Ishikawa (cell line): ENCODE measurements at regions not wholly inside any gene's neighbourhood (a gene's known extent, or its start where the extent isn't known, plus 50 kb on each side); places are given as distances from the start of the nearest gene placed in this dataset.

Experiments
- CEBPB ChIP-seq: IDR thresholded peaks from 2 replicates; pipeline ENCODE4 v1.6.1; 2012
- CREB1 ChIP-seq: IDR thresholded peaks from 2 replicates; pipeline ENCODE4 v1.6.1; 2012; ENCODE audit warnings: low read depth
- EGR1 ChIP-seq: IDR thresholded peaks from 2 replicates; pipeline ENCODE4 v1.6.1; 2012
- EP300 ChIP-seq: IDR thresholded peaks from 2 replicates; pipeline ENCODE4 v1.6.1; 2012; ENCODE audit warnings: borderline replicate concordance
- FOXM1 ChIP-seq: IDR thresholded peaks from 2 replicates; pipeline ENCODE4 v1.6.1; 2012; ENCODE audit warnings: low read depth, borderline replicate concordance
- MAX ChIP-seq: IDR thresholded peaks from 2 replicates; pipeline ENCODE4 v1.6.1; 2012
- NFIC ChIP-seq: IDR thresholded peaks from 2 replicates; pipeline ENCODE4 v1.6.1; 2012
- RAD21 ChIP-seq: IDR thresholded peaks from 2 replicates; pipeline ENCODE4 v1.6.1; 2012; ENCODE audit warnings: low read depth
- TAF1 ChIP-seq: IDR thresholded peaks from 2 replicates; pipeline ENCODE4 v1.6.1; 2012; ENCODE audit warnings: low read depth, mild to moderate bottlenecking
- TCF12 ChIP-seq: IDR thresholded peaks from 2 replicates; pipeline ENCODE4 v1.6.1; 2012; ENCODE audit warnings: low read depth
- TEAD4 ChIP-seq: IDR thresholded peaks from 2 replicates; pipeline ENCODE4 v1.6.1; 2012
- YY1 ChIP-seq: IDR thresholded peaks from 2 replicates; pipeline ENCODE4 v1.6.1; 2012; ENCODE audit warnings: low read depth
- ZBTB7A ChIP-seq: IDR thresholded peaks from 2 replicates; pipeline ENCODE4 v1.6.1; 2012; ENCODE audit warnings: low read depth
- TF ChIP-seq, protein P1 (sequence below): IDR thresholded peaks from 2 replicates; pipeline ENCODE4 v1.6.1; 2012
- TF ChIP-seq, protein P2 (sequence below): IDR thresholded peaks from 2 replicates; pipeline ENCODE4 v1.6.1; 2012; ENCODE audit warnings: low read depth, mild to moderate bottlenecking

DNA sequence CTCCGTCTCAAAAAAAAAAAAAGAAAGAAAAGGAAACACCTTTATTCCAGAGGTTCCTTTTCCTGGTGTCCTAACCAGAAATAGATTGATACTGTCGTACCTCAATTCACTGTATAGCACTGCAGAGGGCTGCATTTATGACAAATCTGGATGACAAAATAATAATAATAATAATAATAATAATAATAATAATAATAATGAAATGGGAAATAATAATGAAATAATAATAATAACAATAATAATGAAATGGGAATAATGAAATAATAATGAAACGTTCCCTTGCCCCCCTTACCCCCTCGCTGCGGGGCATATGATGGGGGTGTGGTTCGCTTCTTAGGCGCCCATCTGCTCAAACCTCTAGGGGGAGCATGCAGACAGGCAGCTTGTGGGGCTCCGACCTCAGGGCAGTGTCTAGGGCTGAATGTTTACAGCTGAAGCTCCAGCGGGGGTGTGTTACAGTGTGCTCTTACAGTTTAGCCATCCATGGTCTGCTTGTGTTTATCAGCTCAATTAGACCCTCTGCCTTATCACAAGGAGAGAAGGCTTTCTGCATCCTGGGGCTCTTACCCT lies 1088.3 kb upstream of the SEL1L start:
- TF ChIP-seq TEAD4 (no peak), CREB1 (no peak), EP300 (no peak), TAF1 (no peak), RAD21 (no peak), TCF12 (no peak), MAX (no peak), FOXM1 (no peak)
- TF ChIP-seq, protein P1, sequence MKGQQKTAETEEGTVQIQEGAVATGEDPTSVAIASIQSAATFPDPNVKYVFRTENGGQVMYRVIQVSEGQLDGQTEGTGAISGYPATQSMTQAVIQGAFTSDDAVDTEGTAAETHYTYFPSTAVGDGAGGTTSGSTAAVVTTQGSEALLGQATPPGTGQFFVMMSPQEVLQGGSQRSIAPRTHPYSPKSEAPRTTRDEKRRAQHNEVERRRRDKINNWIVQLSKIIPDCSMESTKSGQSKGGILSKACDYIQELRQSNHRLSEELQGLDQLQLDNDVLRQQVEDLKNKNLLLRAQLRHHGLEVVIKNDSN = no peak
- TF ChIP-seq, protein P2, sequence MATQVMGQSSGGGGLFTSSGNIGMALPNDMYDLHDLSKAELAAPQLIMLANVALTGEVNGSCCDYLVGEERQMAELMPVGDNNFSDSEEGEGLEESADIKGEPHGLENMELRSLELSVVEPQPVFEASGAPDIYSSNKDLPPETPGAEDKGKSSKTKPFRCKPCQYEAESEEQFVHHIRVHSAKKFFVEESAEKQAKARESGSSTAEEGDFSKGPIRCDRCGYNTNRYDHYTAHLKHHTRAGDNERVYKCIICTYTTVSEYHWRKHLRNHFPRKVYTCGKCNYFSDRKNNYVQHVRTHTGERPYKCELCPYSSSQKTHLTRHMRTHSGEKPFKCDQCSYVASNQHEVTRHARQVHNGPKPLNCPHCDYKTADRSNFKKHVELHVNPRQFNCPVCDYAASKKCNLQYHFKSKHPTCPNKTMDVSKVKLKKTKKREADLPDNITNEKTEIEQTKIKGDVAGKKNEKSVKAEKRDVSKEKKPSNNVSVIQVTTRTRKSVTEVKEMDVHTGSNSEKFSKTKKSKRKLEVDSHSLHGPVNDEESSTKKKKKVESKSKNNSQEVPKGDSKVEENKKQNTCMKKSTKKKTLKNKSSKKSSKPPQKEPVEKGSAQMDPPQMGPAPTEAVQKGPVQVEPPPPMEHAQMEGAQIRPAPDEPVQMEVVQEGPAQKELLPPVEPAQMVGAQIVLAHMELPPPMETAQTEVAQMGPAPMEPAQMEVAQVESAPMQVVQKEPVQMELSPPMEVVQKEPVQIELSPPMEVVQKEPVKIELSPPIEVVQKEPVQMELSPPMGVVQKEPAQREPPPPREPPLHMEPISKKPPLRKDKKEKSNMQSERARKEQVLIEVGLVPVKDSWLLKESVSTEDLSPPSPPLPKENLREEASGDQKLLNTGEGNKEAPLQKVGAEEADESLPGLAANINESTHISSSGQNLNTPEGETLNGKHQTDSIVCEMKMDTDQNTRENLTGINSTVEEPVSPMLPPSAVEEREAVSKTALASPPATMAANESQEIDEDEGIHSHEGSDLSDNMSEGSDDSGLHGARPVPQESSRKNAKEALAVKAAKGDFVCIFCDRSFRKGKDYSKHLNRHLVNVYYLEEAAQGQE = no peak

DNA sequence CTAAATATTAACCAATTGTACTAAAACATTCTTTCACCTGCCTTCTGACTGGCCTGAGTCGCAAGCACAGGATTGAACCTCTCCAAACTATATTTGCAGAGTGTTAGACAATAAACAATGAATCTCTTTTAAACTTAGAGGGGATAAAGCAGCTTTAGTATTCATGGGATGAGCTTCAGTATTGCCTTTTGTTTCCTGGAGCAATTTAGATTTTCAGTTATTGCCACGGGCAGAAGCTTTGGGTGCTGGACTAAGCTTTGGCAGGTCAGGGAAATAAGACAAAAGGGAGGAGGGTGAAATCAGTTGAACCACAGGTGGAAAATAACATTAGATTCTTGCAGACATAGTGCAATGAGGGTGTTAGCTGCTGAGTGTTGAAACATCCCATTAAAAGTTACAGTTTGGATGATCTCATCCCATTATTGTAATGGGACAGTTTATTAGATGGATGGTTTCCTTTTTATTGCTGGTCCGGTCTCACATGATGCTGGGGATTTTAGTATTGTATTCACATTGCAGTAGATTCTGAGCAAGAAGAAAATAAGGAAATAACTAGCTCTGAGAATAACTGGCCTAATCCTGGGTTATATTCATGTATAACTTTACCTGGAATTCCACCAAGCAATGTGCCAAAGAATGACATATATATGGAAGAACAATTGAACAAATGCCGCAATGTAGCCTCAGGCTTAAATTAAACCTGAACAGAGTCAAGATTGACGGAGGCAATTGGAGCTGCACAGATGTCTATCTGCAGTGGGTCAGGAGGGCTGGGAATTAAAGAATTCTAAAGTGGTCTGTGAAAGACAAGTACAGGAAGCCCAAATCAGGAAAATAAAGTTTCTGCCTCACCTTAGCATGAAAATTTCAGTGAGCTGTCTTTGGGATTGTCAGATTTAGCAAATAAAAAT lies 1092.8 kb upstream of the SEL1L start:
- TF ChIP-seq, protein P1 = no peak
- TF ChIP-seq TEAD4 = no peak
- no peak for TF ChIP-seq CREB1
- no peak for TF ChIP-seq NFIC
- no peak for TF ChIP-seq EGR1
- no peak for TF ChIP-seq FOXM1

DNA sequence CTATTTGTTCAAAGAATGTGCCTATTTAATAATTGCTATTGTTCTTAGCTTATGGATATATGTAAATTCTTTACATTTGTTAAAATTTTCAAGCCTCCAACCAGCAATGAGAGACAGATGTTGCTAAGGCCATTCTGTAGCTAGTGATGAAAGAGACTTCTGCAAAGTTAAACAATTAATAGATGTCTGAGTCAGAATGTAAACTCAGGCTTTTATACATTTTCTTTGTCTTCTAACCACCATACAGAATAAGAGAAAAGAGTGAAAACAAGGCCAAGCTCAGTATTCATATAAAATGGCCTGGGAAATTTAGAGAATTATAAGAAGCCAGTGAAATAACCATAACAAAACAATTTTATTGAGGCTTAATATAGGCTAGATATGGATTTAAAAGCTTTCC lies 1102.3 kb upstream of the SEL1L start:
- no peak for TF ChIP-seq EGR1
- TF ChIP-seq CREB1 = no peak
- TF ChIP-seq MAX = no peak
- TF ChIP-seq RAD21 = no peak
- no peak for TF ChIP-seq CEBPB
- TF ChIP-seq NFIC = no peak
- TF ChIP-seq, protein P1 = no peak
- no peak for TF ChIP-seq ZBTB7A
- TF ChIP-seq EP300 = no peak
- TF ChIP-seq TCF12 = no peak
- no peak for TF ChIP-seq FOXM1
- no peak for TF ChIP-seq TAF1
- TF ChIP-seq, protein P2 = no peak
- TF ChIP-seq YY1 = no peak

DNA sequence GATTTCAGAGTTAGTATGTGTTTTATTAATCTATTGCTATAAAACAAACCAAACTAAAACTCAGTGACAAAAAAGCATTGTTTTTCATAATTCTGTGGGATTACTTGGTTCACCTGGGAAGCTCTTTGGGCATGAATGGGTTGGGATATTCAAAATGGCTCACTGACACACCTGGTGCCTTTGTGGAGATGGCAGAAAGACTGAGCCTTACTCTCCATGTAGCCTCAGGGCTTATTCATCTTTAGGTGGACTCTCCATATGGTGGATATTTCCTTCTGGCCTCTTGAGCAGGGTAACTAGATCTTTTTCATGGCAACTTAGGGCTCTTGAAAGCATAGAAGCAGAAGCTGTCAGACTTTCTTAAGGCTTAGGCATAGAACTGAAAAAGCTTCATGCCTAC lies 1102.8 kb upstream of the SEL1L start:
- TF ChIP-seq TCF12 (no peak), TAF1 (no peak), TEAD4 (no peak), ZBTB7A (no peak), MAX (no peak), RAD21 (no peak), CEBPB (no peak), EP300 (no peak), YY1 (no peak), NFIC (no peak), CREB1 (no peak), EGR1 (no peak), FOXM1 (no peak)
- TF ChIP-seq, protein P2 = no peak
